PC-9 (cell line): ENCODE measurements at regions not wholly inside any gene's neighbourhood (a gene's known extent, or its start where the extent isn't known, plus 50 kb on each side); places are given as distances from the start of the nearest gene placed in this dataset.

Experiments used
- EZH2 ChIP-seq: fragments of 200-600 bp; sonication (generic); IDR thresholded peaks from 2 replicates; pipeline ENCODE4 v1.8.0; 2017; ENCODE audit warnings: antibody characterized with exemption, low read depth
- TF ChIP-seq, protein P1 (sequence below): fragments of 200-600 bp; sonication (generic); conservative IDR thresholded peaks from 2 replicates; pipeline ENCODE4 v1.6.1; 2017; ENCODE audit warnings: mixed run types, antibody characterized with exemption, mild to moderate bottlenecking, moderate library complexity

DNA sequence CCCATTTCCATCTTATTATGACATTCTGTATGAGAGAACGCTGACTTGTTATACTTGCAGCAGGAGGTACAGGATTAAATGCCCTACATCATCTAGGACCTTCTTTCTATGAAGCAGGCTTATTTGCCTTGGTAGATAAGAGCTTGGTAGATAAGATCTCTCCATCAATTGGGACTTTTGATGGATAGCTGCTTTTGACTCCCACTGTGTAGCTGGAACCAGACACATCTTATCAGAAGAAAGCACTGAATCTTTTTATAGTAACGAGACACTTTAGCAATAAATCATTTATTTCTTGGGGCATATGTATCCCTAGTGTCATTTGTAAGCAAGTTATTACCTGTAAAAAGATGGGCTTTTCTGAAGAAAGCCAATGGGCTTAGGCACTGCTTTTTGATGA, 613.9 kb downstream of the TECRL start:
- TF ChIP-seq, protein P1, sequence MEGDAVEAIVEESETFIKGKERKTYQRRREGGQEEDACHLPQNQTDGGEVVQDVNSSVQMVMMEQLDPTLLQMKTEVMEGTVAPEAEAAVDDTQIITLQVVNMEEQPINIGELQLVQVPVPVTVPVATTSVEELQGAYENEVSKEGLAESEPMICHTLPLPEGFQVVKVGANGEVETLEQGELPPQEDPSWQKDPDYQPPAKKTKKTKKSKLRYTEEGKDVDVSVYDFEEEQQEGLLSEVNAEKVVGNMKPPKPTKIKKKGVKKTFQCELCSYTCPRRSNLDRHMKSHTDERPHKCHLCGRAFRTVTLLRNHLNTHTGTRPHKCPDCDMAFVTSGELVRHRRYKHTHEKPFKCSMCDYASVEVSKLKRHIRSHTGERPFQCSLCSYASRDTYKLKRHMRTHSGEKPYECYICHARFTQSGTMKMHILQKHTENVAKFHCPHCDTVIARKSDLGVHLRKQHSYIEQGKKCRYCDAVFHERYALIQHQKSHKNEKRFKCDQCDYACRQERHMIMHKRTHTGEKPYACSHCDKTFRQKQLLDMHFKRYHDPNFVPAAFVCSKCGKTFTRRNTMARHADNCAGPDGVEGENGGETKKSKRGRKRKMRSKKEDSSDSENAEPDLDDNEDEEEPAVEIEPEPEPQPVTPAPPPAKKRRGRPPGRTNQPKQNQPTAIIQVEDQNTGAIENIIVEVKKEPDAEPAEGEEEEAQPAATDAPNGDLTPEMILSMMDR = no peak
- no peak for TF ChIP-seq EZH2
